ENCODE measurements at regions not wholly inside any gene's neighbourhood (a gene's known extent, or its start where the extent isn't known, plus 50 kb on each side); places are given as distances from the start of the nearest gene placed in this dataset.

DNA sequence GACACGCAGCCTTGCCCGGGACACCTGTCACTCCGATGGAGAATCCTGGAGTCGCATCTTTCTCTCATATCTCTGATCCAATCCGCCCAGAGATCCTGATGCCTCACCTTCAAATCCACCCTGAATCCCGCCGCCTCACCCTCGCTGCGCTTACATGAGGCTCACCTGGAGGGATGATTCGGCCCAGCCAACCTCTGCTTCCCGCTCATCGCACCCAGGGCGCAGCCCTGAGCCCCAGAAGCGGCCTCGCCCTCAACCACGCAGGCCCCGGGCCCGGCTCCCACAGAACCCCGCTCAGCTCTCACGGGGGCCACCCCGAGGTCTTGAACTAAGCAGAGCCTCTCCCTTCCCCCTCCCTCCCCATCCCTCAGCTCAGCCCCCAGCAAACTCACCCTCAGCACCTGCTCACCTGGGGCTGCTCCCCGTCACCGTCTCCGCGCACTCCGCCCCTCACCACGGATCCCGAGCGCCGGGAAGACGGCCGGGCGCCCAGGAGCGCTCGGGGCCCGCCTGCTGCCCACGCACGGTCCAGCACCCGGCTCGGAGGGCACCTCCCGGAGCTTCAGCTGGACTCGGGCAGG lies 160.0 kb downstream of the NDUFA10 start:
- DNase-seq, result no peak

DNA sequence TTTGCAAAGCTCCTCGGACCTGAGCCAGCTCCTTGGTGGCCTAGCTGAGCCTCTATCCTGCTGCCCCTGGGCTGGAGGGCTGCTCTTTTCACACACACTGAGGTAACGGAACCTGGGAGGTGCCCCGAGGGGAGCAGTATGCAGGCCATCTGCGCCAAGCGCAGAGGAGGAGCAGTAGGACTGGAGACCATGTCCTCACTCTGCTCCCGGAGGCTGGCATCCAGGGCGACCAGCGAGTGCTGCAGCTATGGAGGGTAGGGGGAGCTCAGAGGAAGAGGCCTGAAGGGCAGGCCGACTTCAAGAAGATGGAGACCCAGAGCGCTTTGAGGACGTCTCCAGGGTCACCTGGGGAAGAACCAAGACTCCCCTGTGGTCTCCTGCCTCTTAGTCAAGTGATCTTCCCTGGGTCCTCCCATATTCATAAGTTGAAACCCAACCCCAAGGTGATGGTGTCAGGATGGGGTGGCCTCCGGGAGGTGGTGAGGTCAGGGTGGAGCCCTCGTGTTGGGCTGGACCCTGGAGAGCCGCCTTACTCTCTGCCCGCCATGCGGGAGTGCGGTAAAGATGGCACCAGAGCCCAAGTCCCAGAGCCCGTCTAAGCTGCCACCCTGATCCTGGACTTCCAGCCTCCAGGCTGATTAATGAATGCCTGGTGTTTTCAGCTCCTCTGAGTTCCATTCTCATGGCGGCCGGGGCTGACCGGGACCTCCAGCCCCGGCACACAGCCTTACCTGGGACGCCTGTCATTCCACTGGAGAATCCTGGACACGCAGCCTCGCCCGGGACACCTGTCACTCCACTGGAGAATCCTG lies 160.7 kb downstream of the NDUFA10 start:
- DNase-seq, result no peak

DNA sequence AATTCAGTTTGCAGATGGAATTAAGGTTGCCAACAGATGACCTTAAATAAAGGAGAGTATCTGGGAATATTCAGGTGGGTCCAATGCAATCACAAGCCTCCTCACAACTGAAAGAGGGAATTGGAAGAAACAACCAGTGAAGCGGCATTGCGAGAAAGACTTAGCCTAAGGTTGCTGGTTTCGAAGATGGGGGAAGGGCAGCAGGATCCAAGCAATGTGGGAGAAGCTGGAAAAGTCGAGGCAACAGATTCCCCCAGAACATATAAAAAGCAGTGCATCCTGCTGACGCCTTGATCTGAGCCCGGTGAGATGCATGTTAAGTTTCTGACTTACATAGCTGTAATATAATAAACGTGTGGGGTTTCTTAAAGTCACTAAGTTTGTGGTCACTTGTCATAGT lies 162.5 kb downstream of the NDUFA10 start:
- no peak for DNase-seq

DNA sequence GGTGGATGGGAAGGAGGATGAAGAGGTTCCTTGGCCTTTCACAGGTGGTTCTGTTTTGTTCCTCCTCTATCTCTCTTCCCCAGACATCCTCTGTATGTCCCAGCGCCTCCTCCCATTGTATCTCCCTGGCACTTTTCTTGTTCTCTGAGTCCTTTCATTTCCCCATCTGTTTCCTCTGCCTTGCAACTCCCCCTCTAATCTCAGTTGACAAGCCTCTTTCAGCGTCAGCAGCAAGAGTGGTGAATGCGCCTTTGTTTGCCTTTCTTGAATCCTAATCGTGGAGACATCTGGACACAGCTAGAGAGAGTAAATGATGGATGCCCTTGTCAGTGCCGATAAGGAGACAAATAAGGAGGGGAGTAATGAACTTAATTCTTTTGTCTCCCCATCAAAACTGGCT lies 167.0 kb downstream of the NDUFA10 start:
- no peak for DNase-seq

DNA sequence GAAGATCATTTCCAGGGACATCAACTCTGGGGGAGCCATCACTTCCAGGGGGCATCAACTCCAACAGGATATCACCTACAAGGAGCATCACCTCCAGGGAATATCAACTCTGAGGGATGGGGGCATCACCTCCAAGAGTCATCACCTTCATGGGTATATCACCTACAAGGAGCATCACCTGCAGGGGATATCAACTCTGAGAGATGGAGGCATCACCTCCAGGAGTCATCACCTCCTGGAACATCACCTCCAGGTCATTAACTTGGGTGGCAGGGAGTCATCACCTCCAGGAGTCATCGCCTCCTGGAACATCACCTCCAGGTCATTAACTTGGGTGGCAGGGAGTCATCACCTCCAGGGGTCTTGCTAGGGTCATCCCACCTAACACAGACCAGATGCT lies 167.6 kb downstream of the NDUFA10 start:
- DNase-seq, result no peak

DNA sequence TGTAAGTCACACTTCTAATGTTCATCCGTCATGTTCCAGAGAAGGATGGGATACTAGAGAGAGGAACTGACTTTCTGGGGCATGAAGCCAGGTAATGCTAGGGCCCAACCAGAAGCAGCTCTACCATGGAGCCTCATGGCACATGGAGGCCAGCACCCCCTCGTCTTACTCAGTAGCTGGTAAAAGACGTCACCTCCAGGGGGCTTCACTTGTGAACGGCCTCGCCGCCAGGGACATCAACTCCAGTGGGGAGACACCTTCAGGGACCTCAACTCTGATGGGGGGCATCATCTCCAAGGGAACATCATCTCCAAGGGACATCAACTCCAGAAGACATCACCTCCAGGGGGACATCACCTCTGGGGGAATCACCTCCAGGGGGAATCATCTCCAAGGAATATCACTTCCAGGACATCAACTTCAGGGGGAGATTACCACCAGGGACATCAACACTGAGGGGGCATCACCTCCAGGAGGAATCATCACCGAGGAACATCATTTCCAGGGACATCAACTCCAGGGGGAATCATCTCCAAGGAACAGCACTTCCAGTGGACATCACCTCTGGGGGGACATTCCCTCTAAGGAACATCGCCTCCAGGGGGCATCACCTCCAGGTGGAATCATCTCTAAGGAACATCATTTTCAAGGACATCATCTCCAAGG lies 168.4 kb downstream of the NDUFA10 start:
- DNase-seq, result no peak

DNA sequence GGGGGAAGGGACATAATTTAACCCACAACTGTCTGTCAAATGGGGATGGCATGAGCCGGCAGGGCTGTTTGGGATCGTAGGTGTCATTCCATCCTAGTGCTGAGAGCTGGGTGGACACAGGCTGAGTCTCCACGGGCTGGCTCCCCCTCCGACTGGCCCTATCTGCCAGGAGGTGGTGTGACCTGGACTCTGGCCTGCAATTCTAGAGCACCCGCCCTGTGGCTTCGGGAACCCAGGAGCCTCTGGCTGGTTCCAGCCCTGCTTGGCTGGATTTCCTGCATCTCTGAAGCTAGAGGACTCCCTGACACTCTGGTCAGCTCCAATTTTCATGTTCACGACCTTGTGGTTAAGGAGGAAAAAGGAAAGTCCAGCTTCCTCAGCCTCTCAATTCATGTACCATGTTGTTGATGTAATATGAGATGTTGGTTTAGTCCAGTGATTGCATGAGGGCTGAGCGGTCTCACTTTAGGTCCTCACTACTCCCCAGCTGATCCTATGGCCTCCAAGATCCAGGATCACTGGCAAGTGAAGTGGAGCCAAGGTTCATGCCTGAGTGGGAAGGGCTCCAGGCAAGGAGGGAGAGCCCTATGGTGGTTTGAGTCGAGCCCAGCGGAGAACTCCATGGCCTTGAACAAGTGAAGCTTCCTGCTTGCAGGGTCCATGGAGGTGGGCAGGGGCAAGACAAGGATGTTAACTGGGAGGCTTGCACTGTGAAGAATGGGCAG lies 169.1 kb downstream of the NDUFA10 start:
- no peak for DNase-seq

DNA sequence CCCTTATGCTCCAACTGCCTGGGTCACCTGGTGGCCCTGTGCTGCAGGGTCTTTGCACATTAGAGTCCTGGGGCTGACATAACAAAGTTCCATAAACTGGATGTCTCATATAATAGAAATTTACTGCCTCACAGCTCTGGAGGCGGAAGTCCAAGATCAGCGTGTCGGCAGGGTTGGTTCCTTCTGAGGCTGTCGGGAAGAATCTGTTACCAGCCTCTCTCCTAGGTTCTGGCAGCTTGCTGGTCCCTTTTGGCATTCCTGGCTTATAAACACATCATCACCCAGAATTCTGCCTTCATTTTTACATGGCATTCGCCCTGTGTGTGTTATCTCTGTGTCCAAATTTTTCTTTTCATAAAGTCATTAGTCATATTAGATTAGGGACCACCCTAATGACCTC lies 170.5 kb downstream of the NDUFA10 start:
- DNase-seq, result no peak

DNA sequence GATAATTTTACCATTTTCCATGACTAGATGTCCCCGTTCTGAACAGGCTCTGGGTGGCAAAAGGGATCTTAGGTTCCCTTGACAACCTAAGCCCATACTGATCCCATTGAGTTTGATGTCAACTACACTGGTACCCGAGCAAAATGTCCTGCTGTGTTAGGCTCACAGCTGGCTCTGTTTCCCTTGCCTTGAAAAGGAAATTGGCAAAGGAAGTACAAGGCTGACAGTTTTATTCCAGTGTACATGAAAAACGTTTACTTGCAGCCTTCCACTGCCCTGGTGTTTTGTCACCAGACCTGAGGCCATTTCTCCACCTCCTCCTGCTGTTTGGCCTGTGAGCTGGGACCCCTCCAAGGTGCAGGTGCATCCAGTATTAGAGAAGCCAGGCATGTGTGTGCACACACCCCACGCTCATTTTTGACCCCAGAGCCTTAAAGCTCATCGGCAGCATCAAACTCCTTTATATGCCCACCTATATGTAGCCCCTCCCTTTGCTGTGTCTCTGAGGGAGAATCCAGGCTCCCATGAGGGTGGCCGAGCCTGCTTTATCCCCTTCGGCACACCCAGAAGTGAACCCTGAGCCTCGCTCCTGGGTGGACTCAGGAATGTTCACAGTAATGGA lies 171.3 kb downstream of the NDUFA10 start:
- no peak for DNase-seq

DNA sequence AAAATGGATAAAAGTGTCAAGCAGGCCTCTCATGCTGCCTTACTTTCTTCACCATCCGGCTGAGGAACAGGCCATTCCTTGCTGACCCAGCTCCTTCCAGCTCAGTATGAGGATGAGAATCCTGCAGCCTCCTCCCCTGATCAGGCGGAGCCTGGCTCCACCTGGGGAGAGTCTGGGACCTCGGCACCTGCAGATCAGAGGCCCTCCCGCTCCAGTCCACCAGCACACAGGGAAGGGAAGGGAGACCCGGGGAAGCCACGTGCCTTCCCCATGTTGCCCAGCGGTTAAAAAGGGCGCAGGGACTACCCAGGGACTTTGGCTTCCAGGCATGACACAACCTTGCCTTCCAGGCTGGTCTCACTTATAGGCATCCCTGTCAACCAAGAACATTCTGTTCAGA lies 172.0 kb downstream of the NDUFA10 start:
- DNase-seq, result no peak

DNA sequence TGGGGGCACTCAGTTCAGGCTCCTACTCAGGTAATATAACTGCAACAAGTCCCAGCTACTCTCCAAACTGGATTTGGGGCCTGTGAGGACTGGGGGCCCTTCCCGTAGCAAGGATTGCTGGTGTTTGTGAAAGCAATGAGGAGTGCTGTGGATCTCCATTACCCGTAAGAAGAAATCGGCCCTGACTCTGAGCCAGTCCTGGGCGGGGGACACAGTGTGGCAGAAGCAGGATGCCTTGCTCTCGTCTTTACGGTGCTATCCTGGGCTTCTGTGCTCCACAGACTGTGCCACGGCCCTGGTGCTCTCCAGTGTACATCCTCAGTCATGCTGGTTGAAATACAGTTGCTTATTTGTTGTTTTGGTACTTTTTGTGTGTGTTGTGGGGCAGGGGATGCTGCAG lies 172.9 kb downstream of the NDUFA10 start:
- DNase-seq, result no peak

DNA sequence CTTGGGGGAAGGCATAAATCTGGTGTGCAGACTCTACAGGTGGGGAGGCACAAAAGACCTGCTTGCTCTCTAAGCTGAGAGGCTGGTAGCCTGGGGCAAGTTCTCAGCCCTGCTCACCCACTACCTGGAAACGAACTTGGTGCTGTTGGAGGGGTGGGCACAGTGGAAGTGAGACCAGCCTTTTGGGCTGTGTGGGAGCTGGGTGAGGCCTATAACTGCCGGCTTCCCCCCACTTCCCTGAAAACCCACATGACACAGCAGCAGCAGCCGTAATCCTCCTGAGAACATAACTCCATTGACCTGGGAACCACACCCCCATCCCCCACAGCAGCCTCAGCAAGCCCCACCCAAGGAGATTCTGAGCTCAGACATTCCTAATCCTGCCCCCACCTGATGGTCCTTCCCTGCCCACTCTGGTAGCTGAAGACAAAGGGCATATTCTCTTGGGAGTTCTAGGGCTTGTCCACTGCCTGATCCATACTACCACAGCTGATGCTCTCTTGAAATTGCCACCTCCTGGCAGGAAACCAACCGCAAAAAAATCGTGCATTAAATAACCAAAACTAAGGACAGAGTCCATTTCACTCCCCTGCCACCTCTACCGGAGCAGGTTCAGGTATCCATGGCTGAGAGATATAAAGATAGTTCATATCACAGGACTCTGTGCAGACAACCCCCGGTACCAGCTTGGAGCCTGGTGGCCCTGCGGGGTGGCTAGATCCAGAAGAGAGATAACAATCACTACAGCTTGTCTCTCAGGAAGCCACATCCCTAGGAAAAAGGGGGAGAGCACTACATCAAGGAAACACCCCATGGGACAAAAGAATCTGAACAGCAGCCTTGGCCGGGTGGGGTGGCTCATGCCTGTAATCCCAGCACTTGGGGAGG lies 178.1 kb downstream of the NDUFA10 start:
- DNase-seq, result no peak

DNA sequence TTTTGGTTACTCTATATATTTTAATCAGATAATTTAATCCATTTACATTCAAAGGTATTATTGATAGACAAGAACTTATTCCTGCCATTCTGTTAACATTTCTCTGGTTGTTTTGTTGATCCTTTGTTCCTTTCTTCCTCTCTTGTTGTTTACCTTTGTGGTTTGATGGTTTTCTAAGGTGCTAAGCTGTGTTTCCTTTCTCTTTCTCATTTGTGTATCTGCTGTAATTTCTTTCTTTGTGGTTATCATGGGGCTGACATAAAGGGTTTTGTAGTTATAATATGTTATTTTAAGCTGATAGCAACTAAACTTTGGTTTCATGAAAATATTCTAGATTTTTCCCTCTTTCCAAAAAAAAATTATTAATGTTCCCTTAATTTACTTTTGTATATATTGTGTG lies 179.2 kb downstream of the NDUFA10 start:
- DNase-seq, result no peak

DNA sequence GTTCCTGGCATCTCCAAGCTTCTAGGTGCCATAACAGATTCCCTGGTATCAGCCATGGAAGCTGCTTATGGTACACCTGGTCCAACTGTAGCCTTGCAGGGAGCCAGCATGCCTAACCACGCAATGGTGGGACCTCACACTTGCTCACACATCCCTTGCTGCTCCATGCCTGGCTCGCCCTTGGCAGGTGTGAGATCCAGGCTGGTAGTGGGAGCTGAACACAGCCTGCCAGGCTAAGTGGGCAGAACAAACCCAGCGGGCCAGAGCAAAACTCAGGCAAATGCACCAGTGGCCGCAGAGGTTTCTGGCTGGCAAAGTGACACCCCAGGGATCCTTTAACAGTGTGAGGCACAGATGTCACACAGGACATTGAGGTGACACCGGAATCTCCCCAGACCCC lies 185.8 kb downstream of the NDUFA10 start:
- DNase-seq, result no peak

DNA sequence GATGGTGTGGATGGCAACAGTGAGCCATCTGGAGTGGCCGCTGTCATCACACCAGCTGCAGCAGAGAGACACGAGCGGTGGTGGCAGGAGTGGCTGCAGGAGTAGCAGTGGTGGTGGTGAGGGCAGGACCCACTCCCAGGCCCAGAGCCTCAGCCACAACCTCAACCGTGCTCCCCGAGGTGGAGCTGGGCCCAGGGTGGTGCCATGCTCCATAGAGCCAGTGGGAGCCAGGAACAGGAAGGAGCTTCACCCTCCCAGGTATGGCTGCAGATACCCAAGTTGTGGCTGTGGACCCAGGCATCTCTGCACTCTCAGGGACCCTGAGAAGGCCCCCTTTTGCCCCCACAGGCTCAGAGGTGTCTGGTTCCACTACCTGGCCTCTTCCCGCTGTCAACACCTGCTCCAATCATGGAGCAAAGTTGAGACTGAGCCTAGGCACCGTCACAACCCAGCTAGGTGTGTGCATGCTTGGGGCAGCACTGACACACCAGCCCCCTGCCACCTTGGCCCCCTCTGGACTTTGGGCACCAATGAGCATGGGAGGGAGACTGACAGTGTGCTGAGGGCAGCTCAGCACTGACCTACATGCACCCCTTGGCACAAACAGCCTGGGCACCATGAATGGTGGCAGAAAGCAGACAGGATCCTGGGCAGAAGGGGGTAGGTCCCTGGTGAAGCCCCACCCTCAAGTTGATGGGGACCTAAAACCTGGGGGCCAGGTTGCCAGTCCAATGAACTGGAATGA lies 188.9 kb downstream of the NDUFA10 start:
- no peak for DNase-seq

DNA sequence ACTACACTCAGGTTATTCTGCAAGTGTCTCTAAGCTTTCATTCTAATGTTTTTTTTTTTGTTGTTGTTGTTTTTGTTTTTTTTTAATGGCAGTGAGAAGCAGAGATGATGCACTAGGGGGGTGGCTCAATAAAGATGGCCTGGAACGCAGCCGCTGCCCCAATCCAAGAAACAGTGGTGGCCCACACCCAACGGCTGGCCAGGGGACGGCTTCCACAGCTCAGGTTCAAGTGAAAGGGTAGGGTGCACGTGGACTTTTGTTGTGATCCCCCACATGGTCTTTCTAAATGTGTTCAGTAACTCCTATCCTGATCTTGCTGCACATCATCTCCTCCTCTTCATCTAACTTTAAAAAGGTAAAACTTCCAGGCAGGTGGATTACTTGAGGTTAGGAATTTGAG lies 190.1 kb downstream of the NDUFA10 start:
- DNase-seq, result no peak

DNA sequence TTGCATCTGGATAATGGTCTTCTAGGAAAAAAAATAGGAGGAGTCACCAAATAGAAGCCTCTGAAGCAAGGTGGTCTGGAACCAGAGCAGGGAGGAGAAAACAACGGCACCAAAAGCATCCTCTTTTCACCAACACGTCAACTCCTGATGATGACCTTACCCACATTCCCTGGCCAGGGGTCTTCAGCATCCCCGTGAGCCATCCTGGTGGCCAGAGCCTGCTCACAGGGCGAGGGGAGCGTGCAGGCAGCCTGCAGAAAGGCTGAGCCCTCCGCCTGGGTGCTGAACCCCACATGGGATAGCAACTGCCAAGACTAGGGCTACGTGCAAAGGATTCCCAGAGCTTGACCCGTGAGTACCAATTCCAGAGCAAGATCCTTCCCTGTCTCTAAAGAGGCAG lies 191.0 kb downstream of the NDUFA10 start:
- DNase-seq, result no peak

DNA sequence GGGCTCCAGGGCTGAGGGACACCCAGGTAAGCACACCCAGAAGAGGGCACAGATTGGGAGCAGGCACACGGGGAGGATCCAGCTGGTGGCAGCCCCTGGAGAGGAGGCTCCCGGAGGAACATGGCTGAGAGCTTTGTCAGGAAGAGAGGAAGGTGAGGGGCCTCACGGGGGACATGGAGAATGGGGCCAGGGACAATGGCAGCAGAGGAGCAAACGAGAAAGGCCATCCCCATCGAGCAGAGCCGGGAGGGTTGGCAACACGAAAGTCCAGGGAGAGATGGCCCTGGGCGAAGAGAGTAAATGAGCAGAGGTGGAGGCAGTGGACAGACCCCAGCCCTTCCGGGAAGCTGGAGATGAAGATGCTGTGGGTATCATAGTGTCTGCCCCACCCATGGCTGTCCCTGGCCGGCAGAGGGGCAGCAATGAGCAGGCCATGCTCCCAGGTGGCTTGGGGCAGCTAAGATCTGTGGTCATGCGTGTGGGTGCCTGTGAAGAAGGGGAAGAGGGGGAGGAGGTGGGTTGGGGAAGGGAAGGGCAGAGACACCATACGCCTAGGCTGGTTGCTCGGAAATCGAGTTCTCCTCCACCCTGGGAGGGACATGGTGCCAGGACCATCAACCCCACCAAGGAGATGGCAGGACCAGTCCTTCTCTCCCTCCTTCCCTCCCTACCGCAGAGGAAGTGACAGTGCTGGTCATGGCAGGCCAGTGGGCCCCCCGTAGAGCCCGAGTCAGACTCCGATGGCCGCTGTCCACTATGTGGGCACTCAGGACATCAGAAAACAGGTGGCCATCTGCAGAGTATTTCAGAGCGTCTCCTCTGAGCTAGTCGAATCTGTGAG lies 191.7 kb downstream of the NDUFA10 start:
- peak; percentile 9 for DNase-seq

DNA sequence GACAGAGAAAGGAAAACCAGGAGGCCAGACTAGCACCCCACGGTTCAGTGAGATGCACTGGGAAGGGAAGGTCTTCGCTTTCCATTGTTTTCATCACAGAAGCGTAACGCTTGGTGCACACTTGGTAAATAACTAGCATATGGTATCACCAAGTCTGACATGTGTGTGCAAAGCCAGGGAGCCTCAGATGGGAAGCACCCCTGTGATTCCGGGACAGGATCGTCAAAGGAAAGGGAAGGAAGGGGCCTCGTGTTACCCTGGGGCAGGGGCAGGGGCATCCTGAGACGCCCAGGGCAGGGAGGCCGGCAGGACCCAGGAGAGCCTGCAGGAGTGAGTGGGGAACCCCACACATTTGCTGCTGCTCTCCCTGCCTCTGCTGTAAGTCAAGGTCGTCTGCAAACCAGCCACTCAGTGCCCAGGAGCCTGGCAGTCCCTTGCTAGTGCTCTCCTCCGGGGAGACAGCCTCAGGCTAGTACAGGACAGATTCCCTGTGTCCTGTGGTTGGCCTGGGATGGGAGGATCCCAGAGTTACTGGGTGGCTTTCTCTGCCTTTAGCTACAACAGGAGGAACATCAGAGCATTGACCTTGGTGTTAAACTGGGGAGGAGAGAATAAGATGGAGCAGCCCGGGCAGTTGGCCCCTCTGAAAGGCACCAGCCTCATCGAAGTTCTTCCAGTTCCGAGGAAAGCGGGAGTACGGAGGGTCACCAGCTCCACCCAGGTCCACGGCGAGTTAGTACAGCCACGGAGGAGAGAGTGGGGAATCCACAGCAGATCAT lies 192.5 kb downstream of the NDUFA10 start:
- DNase-seq, result no peak

Data from activated CD8-positive, alpha-beta memory T cell treated with anti-CD3 and anti-CD28 coated beads, Interleukin-2, amount 50 U/mL, for 4 hours (primary cell).